ENCODE measurements at regions not wholly inside any gene's neighbourhood (a gene's known extent, or its start where the extent isn't known, plus 50 kb on each side); places are given as distances from the start of the nearest gene placed in this dataset.

- no peak for TF ChIP-seq SRSF1 (IDR thresholded peaks at IDR 0.05; ENCODE audit: low read depth, low read length)
- no peak for TF ChIP-seq ATF1 (CRISPR knock-in tag; IDR thresholded peaks at IDR 0.05)
- TF ChIP-seq ATF1 (tag; IDR thresholded peaks at IDR 0.05): no peak
- TF ChIP-seq CTCF (IDR thresholded peaks at IDR 0.05 in 2 of 3, conservative IDR thresholded peaks at IDR 0.05 in 1 of 3; ENCODE audit: insufficient read depth in 2 of 3, low read depth in 1 of 3, low read length in 3 of 3): no peak
- TF ChIP-seq ZNF384 (IDR thresholded peaks at IDR 0.05; ENCODE audit: low read depth, low read length): no peak
- no peak for TF ChIP-seq ESRRA (IDR thresholded peaks at IDR 0.05; ENCODE audit: borderline replicate concordance, low read depth)
- TF ChIP-seq ZBTB9 (CRISPR knock-in tag; IDR thresholded peaks at IDR 0.05): no peak
- no peak for TF ChIP-seq BRD9 (IDR thresholded peaks at IDR 0.05; ENCODE audit: low read depth, partially characterized antibody)
- no peak for TF ChIP-seq EGR1 (conservative IDR thresholded peaks at IDR 0.05)
- no peak for TF ChIP-seq EZH2 (IDR thresholded peaks at IDR 0.05; ENCODE audit: borderline replicate concordance, low read depth, low read length)
- TF ChIP-seq KLF16 (IDR thresholded peaks at IDR 0.05): no peak
- TF ChIP-seq GABPB1 (CRISPR knock-in tag; IDR thresholded peaks at IDR 0.05): no peak
- TF ChIP-seq GTF2F1 (IDR thresholded peaks at IDR 0.05; ENCODE audit: low read depth, low read length): no peak
- TF ChIP-seq ATF7 (IDR thresholded peaks at IDR 0.05): no peak
These were observed 478.3 kb upstream of the ERCC4 start for GRCh38 chr16:13441675-13442074.
